ENCODE measurements at regions not wholly inside any gene's neighbourhood (a gene's known extent, or its start where the extent isn't known, plus 50 kb on each side); places are given as distances from the start of the nearest gene placed in this dataset.
A peak's percentile ranks its signal among the peaks of the same experiment; 100 is the strongest.

GRCh38 chr18:75687626-75688025 is 260.1 kb upstream of the SMIM21 start:
- Histone ChIP-seq H3K9ac (ENCODE audit: insufficient read depth, low read length) (no peak overlapping the region), H3K27ac (ENCODE audit: insufficient read depth, low read length) (no peak overlapping the region), H3K79me2 (ENCODE audit: control insufficient read depth, insufficient read depth, low read length) (no peaks in the 10 kb centered on the region), H4K20me1 (ENCODE audit: control insufficient read depth, extremely low read depth, insufficient read depth, low read length) (no peaks in the 10 kb centered on the region), H3K4me3 (replicated peaks in 1 of 4; ENCODE audit: control extremely low read depth in 1 of 4, insufficient read depth in 1 of 4, low read depth in 3 of 4, low read length in 4 of 4) (no peak overlapping the region), H3K4me1 (ENCODE audit: control insufficient read depth, extremely low read depth, insufficient read depth, low read length) (no peaks in the 10 kb centered on the region), H3K27me3 (ENCODE audit: control insufficient read depth, insufficient read depth, low read length) (no peaks in the 10 kb centered on the region), H3K9me3 (ENCODE audit: control insufficient read depth, insufficient read depth, low read depth, low read length) (no peaks in the 10 kb centered on the region), H3K4me2 (ENCODE audit: extremely low read depth, insufficient read depth, low read length) (no peak overlapping the region), H3K36me3 (ENCODE audit: control insufficient read depth, insufficient read depth, low read length) (no peaks in the 10 kb centered on the region), H2AFZ (ENCODE audit: low read length) (no peak overlapping the region)
- TF ChIP-seq CTCF (conservative IDR thresholded peaks at IDR 0.05 in 1 of 2, IDR thresholded peaks at IDR 0.05 in 1 of 2; ENCODE audit: low read depth in 1 of 2, low read length in 2 of 2) (no peak), EZH2 (IDR thresholded peaks at IDR 0.05; ENCODE audit: low read length, missing control alignments) (no peak)
- DNase-seq (ENCODE audit: low read depth in 2 of 2), result peak in 1 of 2 donors; percentile 1

GRCh38 chr18:75683426-75683825 is 255.9 kb upstream of the SMIM21 start:
- no peak for DNase-seq (ENCODE audit: low read depth in 2 of 2)
- TF ChIP-seq CTCF (conservative IDR thresholded peaks at IDR 0.05 in 1 of 2, IDR thresholded peaks at IDR 0.05 in 1 of 2; ENCODE audit: low read depth in 1 of 2, low read length in 2 of 2), result no peak
- TF ChIP-seq EZH2 (IDR thresholded peaks at IDR 0.05; ENCODE audit: low read length, missing control alignments), result no peak

GRCh38 chr18:75681538-75682115 is 254.1 kb upstream of the SMIM21 start:
- Histone ChIP-seq H3K36me3 (ENCODE audit: control insufficient read depth, insufficient read depth, low read length) (no peaks in the 10 kb centered on the region), H2AFZ (ENCODE audit: low read length) (no peak overlapping the region), H3K4me1 (ENCODE audit: control insufficient read depth, extremely low read depth, insufficient read depth, low read length) (no peaks in the 10 kb centered on the region), H3K79me2 (ENCODE audit: control insufficient read depth, insufficient read depth, low read length) (no peaks in the 10 kb centered on the region), H3K9ac (ENCODE audit: insufficient read depth, low read length) (no peak overlapping the region), H3K9me3 (ENCODE audit: control insufficient read depth, insufficient read depth, low read depth, low read length) (no peaks in the 10 kb centered on the region), H4K20me1 (ENCODE audit: control insufficient read depth, extremely low read depth, insufficient read depth, low read length) (no peaks in the 10 kb centered on the region), H3K27me3 (ENCODE audit: control insufficient read depth, insufficient read depth, low read length) (no peaks in the 10 kb centered on the region), H3K4me2 (ENCODE audit: extremely low read depth, insufficient read depth, low read length) (no peak overlapping the region), H3K4me3 (replicated peaks in 1 of 4; ENCODE audit: control extremely low read depth in 1 of 4, insufficient read depth in 1 of 4, low read depth in 3 of 4, low read length in 4 of 4) (no peak overlapping the region), H3K27ac (ENCODE audit: insufficient read depth, low read length) (no peak overlapping the region)
- TF ChIP-seq EZH2 (IDR thresholded peaks at IDR 0.05; ENCODE audit: low read length, missing control alignments) (no peak), CTCF (conservative IDR thresholded peaks at IDR 0.05 in 1 of 2, IDR thresholded peaks at IDR 0.05 in 1 of 2; ENCODE audit: low read depth in 1 of 2, low read length in 2 of 2) (no peak)
- DNase-seq (ENCODE audit: low read depth in 2 of 2), result no peak

More at GRCh38 chr18:75683426-75683825, 255.9 kb upstream of the SMIM21 start:
- no peaks in the 10 kb centered on the region for H3K27me3 ChIP-seq (ENCODE audit: control insufficient read depth, insufficient read depth, low read length)
- H3K9ac ChIP-seq (ENCODE audit: insufficient read depth, low read length), result no peak overlapping the region
- no peak overlapping the region for H3K4me2 ChIP-seq (ENCODE audit: extremely low read depth, insufficient read depth, low read length)
- no peaks in the 10 kb centered on the region for H3K79me2 ChIP-seq (ENCODE audit: control insufficient read depth, insufficient read depth, low read length)
- no peak overlapping the region for H2AFZ ChIP-seq (ENCODE audit: low read length)
- no peaks in the 10 kb centered on the region for H4K20me1 ChIP-seq (ENCODE audit: control insufficient read depth, extremely low read depth, insufficient read depth, low read length)
- H3K27ac ChIP-seq (ENCODE audit: insufficient read depth, low read length), result no peak overlapping the region
- H3K4me1 ChIP-seq (ENCODE audit: control insufficient read depth, extremely low read depth, insufficient read depth, low read length), result no peaks in the 10 kb centered on the region
- no peaks in the 10 kb centered on the region for H3K36me3 ChIP-seq (ENCODE audit: control insufficient read depth, insufficient read depth, low read length)
- H3K4me3 ChIP-seq (replicated peaks in 1 of 4; ENCODE audit: control extremely low read depth in 1 of 4, insufficient read depth in 1 of 4, low read depth in 3 of 4, low read length in 4 of 4), result no peak overlapping the region
- H3K9me3 ChIP-seq (ENCODE audit: control insufficient read depth, insufficient read depth, low read depth, low read length), result no peaks in the 10 kb centered on the region

All from fibroblast of lung (primary cell).